ENCODE measurements at regions not wholly inside any gene's neighbourhood (a gene's known extent, or its start where the extent isn't known, plus 50 kb on each side); places are given as distances from the start of the nearest gene placed in this dataset.

DNA sequence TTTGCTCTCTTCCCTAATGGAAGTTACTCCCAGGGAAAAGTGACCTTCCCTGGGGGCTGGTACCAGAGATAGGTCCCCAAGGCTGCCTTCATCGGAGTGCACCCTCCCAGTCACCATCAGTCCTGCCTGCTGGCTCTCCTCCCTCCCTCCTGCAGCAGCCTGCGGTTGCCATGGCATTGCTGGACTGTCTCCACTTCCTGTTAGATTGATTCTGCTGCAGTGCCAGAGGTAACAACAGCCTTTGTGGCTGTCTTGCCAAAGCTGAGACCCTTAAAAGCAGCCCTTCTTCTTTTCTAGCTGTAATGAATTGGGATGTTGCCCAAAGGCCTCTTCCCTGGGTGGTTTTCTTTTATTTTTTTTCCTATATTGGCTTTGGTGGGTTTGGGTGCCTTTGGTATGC, 78.1 kb upstream of the PRLR start (continued):
- TF ChIP-seq RAD21 (IDR thresholded peaks at IDR 0.05 in 1 of 2, conservative IDR thresholded peaks at IDR 0.05 in 1 of 2; ENCODE audit: low read depth in 2 of 2, low read length in 2 of 2) (no peak), CHD7 (IDR thresholded peaks at IDR 0.05; ENCODE audit: insufficient replicate concordance, low read length) (no peak)

All from H1 (cell line).